Neural crest cell (in vitro differentiated cells): ENCODE measurements at regions not wholly inside any gene's neighbourhood (a gene's known extent, or its start where the extent isn't known, plus 50 kb on each side); places are given as distances from the start of the nearest gene placed in this dataset.

ENCODE experiments used
- DNase-seq: peaks from one replicate; pipeline ENCODE4 v3.0.0; 2021; ENCODE audit warnings: low read depth, mixed read lengths, low spot score
- H3K27ac Mint-ChIP-seq: one replicate; pipeline ENCODE4 v1.8.0; 2021; ENCODE audit warnings: mild to moderate bottlenecking, mixed read lengths; ENCODE audit not compliant: unreplicated experiment
- H3K27me3 Mint-ChIP-seq: 2 replicates; pipeline ENCODE4 v1.8.0; 2021; ENCODE audit warnings: low read depth, mild to moderate bottlenecking, mixed read lengths
- H3K36me3 Mint-ChIP-seq: 2 replicates; pipeline ENCODE4 v1.8.0; 2021; ENCODE audit warnings: low read depth, mild to moderate bottlenecking, mixed read lengths
- H3K4me1 Mint-ChIP-seq: 2 replicates; pipeline ENCODE4 v1.8.0; 2021; ENCODE audit warnings: mixed read lengths
- H3K4me3 Mint-ChIP-seq: one replicate; pipeline ENCODE4 v1.8.0; 2021; ENCODE audit warnings: mild to moderate bottlenecking, mixed read lengths
- H3K9me3 Mint-ChIP-seq: 2 replicates; pipeline ENCODE4 v1.8.0; 2021; ENCODE audit warnings: mixed read lengths
- CTCF ChIP-seq: fragments of 200-600 bp; sonication (generic); conservative IDR thresholded peaks from 2 replicates; pipeline ENCODE4 v1.5.0; 2021; ENCODE audit warnings: antibody characterized with exemption, mild to moderate bottlenecking

DNA sequence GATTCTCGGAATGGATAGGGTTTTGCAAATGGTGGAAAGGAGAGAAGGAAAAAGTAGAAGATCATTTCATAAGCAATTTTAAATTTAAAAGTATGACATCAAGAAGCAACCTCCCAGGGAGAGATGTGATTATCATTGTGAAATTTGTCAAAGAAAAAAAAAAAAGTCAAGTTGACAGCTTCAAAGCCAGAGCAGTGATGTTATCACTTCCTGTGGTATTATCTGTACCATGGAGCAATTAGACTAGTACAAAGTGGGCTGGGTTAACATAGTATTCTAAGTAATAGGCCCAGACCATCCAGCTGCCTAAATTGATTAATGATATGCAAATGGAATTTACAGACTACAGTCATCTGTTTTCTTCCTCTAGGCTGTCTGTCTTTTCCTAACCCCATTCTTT is 84.0 kb upstream of the NPY start:
- H3K4me1 Mint-ChIP-seq = peaks cover 8% of the 10 kb centered on the region
- TF ChIP-seq CTCF = no peak
- no peaks in the 10 kb centered on the region for H3K36me3 Mint-ChIP-seq
- no peaks in the 10 kb centered on the region for H3K9me3 Mint-ChIP-seq
- H3K4me3 Mint-ChIP-seq = no peak overlapping the region
- DNase-seq = no peak
- H3K27ac Mint-ChIP-seq = no peak overlapping the region
- no peaks in the 10 kb centered on the region for H3K27me3 Mint-ChIP-seq

DNA sequence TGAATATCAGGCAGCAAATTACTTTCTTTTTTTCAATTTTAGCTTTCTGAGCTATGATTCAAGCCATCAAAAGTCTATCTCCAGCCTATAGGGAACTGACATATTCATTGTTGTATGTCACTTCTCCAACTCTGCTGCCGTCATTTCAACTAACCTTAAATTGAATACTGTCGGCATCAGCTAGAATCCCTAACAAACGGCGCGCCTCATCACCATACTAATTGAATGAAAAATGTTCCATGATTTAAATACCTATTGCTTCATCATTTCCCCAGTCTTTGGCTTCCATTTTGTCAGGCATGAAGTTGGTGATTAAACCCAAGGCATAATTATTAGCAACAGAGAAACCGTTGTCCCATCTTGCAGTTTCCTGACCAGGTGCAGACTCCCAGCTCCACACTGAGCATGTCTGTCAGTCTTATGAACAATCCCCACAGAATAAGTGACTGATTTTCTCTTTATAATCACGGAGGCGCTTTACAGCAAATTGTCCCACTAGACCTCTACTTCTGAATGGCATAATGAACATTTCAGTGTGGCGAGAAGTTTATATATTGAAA is 83.5 kb upstream of the NPY start:
- Mint-ChIP-seq H3K4me1 (peaks cover 8% of the 10 kb centered on the region), H3K27me3 (no peaks in the 10 kb centered on the region), H3K27ac (no peak overlapping the region), H3K36me3 (no peaks in the 10 kb centered on the region), H3K9me3 (no peaks in the 10 kb centered on the region), H3K4me3 (no peak overlapping the region)
- no peak for DNase-seq
- TF ChIP-seq CTCF = no peak

DNA sequence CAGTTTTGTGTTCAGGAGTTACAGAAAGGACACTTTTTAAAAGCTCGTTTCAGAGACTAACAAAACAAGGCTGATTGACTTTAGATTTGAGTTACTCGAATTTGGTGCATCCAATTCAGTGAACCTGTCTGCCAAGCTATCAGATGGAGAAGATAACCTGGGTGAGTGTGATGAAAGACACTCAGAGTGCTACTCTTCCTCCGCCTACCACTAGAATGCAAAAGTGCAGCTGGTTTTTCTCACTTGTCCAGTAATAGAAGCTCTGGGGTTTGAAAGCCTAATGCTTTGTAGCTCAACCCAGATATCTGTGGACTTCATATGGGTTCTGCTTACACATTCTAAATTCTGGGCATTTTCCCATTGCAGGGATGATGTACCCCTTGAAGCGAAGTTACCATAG is 82.8 kb upstream of the NPY start:
- H3K4me3 Mint-ChIP-seq = no peak overlapping the region
- H3K27me3 Mint-ChIP-seq = no peaks in the 10 kb centered on the region
- H3K36me3 Mint-ChIP-seq = no peaks in the 10 kb centered on the region
- TF ChIP-seq CTCF = no peak
- no peak overlapping the region for H3K27ac Mint-ChIP-seq
- peaks cover 8% of the 10 kb centered on the region for H3K4me1 Mint-ChIP-seq
- no peak for DNase-seq
- H3K9me3 Mint-ChIP-seq = no peaks in the 10 kb centered on the region

GRCh38 chr7:24212073-24212472 is 71.9 kb upstream of the NPY start:
- no peak overlapping the region for H3K27ac Mint-ChIP-seq
- H3K4me3 Mint-ChIP-seq = no peak overlapping the region
- H3K4me1 Mint-ChIP-seq = no peaks in the 10 kb centered on the region
- no peaks in the 10 kb centered on the region for H3K9me3 Mint-ChIP-seq
- no peaks in the 10 kb centered on the region for H3K27me3 Mint-ChIP-seq
- H3K36me3 Mint-ChIP-seq = no peaks in the 10 kb centered on the region
- no peak for TF ChIP-seq CTCF
- DNase-seq = no peak

- no peak for TF ChIP-seq CTCF
- no peaks in the 10 kb centered on the region for H3K9me3 Mint-ChIP-seq
Measured at GRCh38 chr7:24213311-24213710, 70.7 kb upstream of the NPY start.

DNA sequence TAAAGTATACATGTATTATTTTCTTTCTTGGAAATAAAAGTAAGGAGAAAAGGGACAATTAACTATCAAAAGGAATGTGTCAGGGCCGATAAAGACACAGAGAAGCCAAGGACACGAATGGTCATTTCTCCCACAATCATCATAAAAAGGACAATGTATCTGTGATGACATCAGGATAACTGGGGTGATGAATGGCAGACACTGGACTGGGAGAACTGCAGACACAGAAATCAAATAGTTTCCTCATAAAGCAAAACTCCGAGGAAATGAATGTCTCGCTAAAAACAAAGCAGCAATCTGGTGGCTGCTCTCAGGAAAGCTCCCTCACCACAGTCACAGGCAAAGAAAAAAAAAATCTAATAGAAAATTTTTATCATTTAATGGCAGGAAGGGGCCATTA is 69.3 kb upstream of the NPY start:
- DNase-seq = no peak
- TF ChIP-seq CTCF = no peak
- no peak overlapping the region for H3K4me3 Mint-ChIP-seq
- H3K27ac Mint-ChIP-seq = no peak overlapping the region
- H3K27me3 Mint-ChIP-seq = no peaks in the 10 kb centered on the region
- H3K9me3 Mint-ChIP-seq = no peaks in the 10 kb centered on the region
- H3K36me3 Mint-ChIP-seq = no peaks in the 10 kb centered on the region
- no peaks in the 10 kb centered on the region for H3K4me1 Mint-ChIP-seq

More at GRCh38 chr7:24213311-24213710, 70.7 kb upstream of the NPY start:
- no peaks in the 10 kb centered on the region for H3K36me3 Mint-ChIP-seq
- no peak overlapping the region for H3K27ac Mint-ChIP-seq
- H3K4me3 Mint-ChIP-seq = no peak overlapping the region
- no peaks in the 10 kb centered on the region for H3K27me3 Mint-ChIP-seq
- no peak for DNase-seq
- H3K4me1 Mint-ChIP-seq = no peaks in the 10 kb centered on the region
